Natural killer cell (primary cell): ENCODE measurements at regions not wholly inside any gene's neighbourhood (a gene's known extent, or its start where the extent isn't known, plus 50 kb on each side); places are given as distances from the start of the nearest gene placed in this dataset.

Experiments used
- ATAC-seq, 3 donors: fragments of 150-1000 bp in 2 of 3; fragments of 200-7000 bp in 1 of 3; cut with Tn5 transposase; 1 replicate in 1 of 3; 2 replicates in 2 of 3; pipeline ENCODE4 v1.10.0; 2021; ENCODE audit warnings: mild to moderate bottlenecking in 2 of 3, moderate library complexity in 2 of 3
- DNase-seq, 2 donors: peaks; one replicate each; pipeline versions ENCODE4 v3.0.0 to v3.0.0-alpha.2; 2013 to 2021; ENCODE audit warnings: mixed read lengths in 1 of 2
- H3K27ac ChIP-seq: one replicate; pipeline ENCODE4 v1.5.1; 2013; ENCODE audit warnings: mild to moderate bottlenecking, low read length
- H3K27me3 ChIP-seq: one replicate; pipeline ENCODE4 v1.6.1; 2013; ENCODE audit warnings: low read length; ENCODE audit not compliant: control insufficient read depth, insufficient read depth
- H3K36me3 ChIP-seq: one replicate; pipeline ENCODE4 v1.6.1; 2013; ENCODE audit warnings: low read length; ENCODE audit not compliant: control insufficient read depth, insufficient read depth
- H3K4me1 ChIP-seq: one replicate; pipeline ENCODE4 v1.6.1; 2013; ENCODE audit warnings: low read length; ENCODE audit not compliant: control insufficient read depth, insufficient read depth
- H3K4me3 ChIP-seq: one replicate; pipeline ENCODE4 v1.5.1; 2013; ENCODE audit warnings: low read length
- H3K9me3 ChIP-seq: one replicate; pipeline ENCODE4 v1.6.1; 2013; ENCODE audit warnings: low read length; ENCODE audit not compliant: control insufficient read depth, insufficient read depth
- H3K27ac Mint-ChIP-seq, 2 donors: one replicate each; pipeline ENCODE4 v1.8.0; 2022; ENCODE audit warnings: mild to moderate bottlenecking in 2 of 2, mixed read lengths in 2 of 2, moderate library complexity in 1 of 2
- H3K27me3 Mint-ChIP-seq, 2 donors: one replicate each; pipeline ENCODE4 v1.8.0; 2022; ENCODE audit warnings: low read depth in 2 of 2, mixed read lengths in 2 of 2
- H3K36me3 Mint-ChIP-seq: one replicate; pipeline ENCODE4 v1.8.0; 2022; ENCODE audit warnings: mixed read lengths
- H3K4me1 Mint-ChIP-seq, 2 donors: one replicate each; pipeline ENCODE4 v1.8.0; 2022; ENCODE audit warnings: mixed read lengths in 2 of 2
- H3K4me3 Mint-ChIP-seq: one replicate; pipeline ENCODE4 v1.8.0; 2022; ENCODE audit warnings: mild to moderate bottlenecking, moderate library complexity, mixed read lengths
- H3K9me3 Mint-ChIP-seq, 2 donors: one replicate each; pipeline ENCODE4 v1.8.0; 2022; ENCODE audit warnings: mixed read lengths in 2 of 2
- CTCF ChIP-seq: fragments of 200-600 bp; IDR thresholded peaks from one replicate; pipeline ENCODE4 v1.8.0; 2022; ENCODE audit warnings: antibody characterized with exemption
- WGBS: methylation state at CpG from one replicate; pipeline ENCODE4 v1.1.7; 2013; ENCODE audit warnings: missing lambda C conversion rate; ENCODE audit not compliant: insufficient coverage; 5-methylcytosine and 5-hydroxymethylcytosine counted together
- intact Hi-C: fragments of 100-400 bp; cut with micrococcal nuclease; formaldehyde crosslinking; loops from one replicate; pipeline ENCODE4 v1.14.2; 2022

GRCh38 chr7:26469188-26469587 lies 177.5 kb downstream of the SNX10 start:
- Mint-ChIP-seq H3K27me3 (peaks cover 4 to 17% of the 10 kb centered on the region in 2 donors), H3K4me1 (no peaks in the 10 kb centered on the region), H3K36me3 (no peaks in the 10 kb centered on the region), H3K27ac (no peak overlapping the region), H3K9me3 (no peaks in the 10 kb centered on the region), H3K4me3 (no peak overlapping the region)
- no peaks in the 10 kb centered on the region for H3K27me3 ChIP-seq
- no peak for DNase-seq
- ATAC-seq, result no peak
- intact Hi-C loops, result no loop called here
- H3K4me3 ChIP-seq, result no peak overlapping the region
- H3K4me1 ChIP-seq, result no peaks in the 10 kb centered on the region
- TF ChIP-seq CTCF, result no peak
- H3K36me3 ChIP-seq, result no peaks in the 10 kb centered on the region
- H3K27ac ChIP-seq, result no peak overlapping the region
- no peaks in the 10 kb centered on the region for H3K9me3 ChIP-seq
- 60% methylated on average over 1 of the region's 1 CpG for WGBS

GRCh38 chr7:26470691-26471090 lies 179.0 kb downstream of the SNX10 start:
- Histone ChIP-seq H3K9me3 (no peaks in the 10 kb centered on the region), H3K27ac (no peak overlapping the region), H3K27me3 (no peaks in the 10 kb centered on the region), H3K4me1 (no peaks in the 10 kb centered on the region), H3K4me3 (no peak overlapping the region), H3K36me3 (no peaks in the 10 kb centered on the region)
- Mint-ChIP-seq H3K27me3 (peaks cover 4 to 24% of the 10 kb centered on the region in 2 donors), H3K27ac (no peak overlapping the region), H3K4me1 (no peaks in the 10 kb centered on the region), H3K9me3 (no peaks in the 10 kb centered on the region), H3K36me3 (no peaks in the 10 kb centered on the region), H3K4me3 (no peak overlapping the region)
- no peak for TF ChIP-seq CTCF
- DNase-seq, result no peak
- 87% methylated on average over 6 of the region's 7 CpGs for WGBS
- intact Hi-C loops, result no loop called here
- ATAC-seq, result no peak

- 89% methylated on average over 9 of the region's 9 CpGs for WGBS
- no peak for TF ChIP-seq CTCF
- no peak for ATAC-seq
Measured at GRCh38 chr7:26471306-26472075, 179.8 kb downstream of the SNX10 start.

GRCh38 chr7:26472971-26473370 lies 181.3 kb downstream of the SNX10 start:
- no peaks in the 10 kb centered on the region for H3K27me3 ChIP-seq
- no peak for TF ChIP-seq CTCF
- no peaks in the 10 kb centered on the region for H3K9me3 Mint-ChIP-seq
- H3K27ac ChIP-seq, result no peak overlapping the region
- no peaks in the 10 kb centered on the region for H3K4me1 ChIP-seq
- ATAC-seq (no peak), DNase-seq (no peak)
- H3K4me1 Mint-ChIP-seq, result no peaks in the 10 kb centered on the region
- H3K27ac Mint-ChIP-seq, result no peak overlapping the region
- H3K4me3 ChIP-seq, result no peak overlapping the region
- H3K36me3 ChIP-seq, result no peaks in the 10 kb centered on the region
- peaks cover 7 to 39% of the 10 kb centered on the region in 2 donors for H3K27me3 Mint-ChIP-seq
- H3K4me3 Mint-ChIP-seq, result no peak overlapping the region
- WGBS, result no CpG with 5 or more reads among the region's 2 CpGs
- intact Hi-C loops, result no loop called here
- H3K9me3 ChIP-seq, result no peaks in the 10 kb centered on the region
- no peaks in the 10 kb centered on the region for H3K36me3 Mint-ChIP-seq

More at GRCh38 chr7:26471306-26472075, 179.8 kb downstream of the SNX10 start:
- H3K27ac Mint-ChIP-seq, result no peak overlapping the region
- H3K27ac ChIP-seq, result no peak overlapping the region
- no peak overlapping the region for H3K4me3 Mint-ChIP-seq
- peaks cover 6 to 28% of the 10 kb centered on the region in 2 donors for H3K27me3 Mint-ChIP-seq
- H3K27me3 ChIP-seq, result no peaks in the 10 kb centered on the region
- DNase-seq, result no peak
- H3K4me1 ChIP-seq, result no peaks in the 10 kb centered on the region
- H3K36me3 Mint-ChIP-seq, result no peaks in the 10 kb centered on the region
- no peaks in the 10 kb centered on the region for H3K9me3 ChIP-seq
- intact Hi-C loops, result no loop called here
- no peaks in the 10 kb centered on the region for H3K36me3 ChIP-seq
- no peaks in the 10 kb centered on the region for H3K9me3 Mint-ChIP-seq
- H3K4me1 Mint-ChIP-seq, result no peaks in the 10 kb centered on the region
- H3K4me3 ChIP-seq, result no peak overlapping the region
